SH-SY5Y (cell line): ENCODE measurements at regions not wholly inside any gene's neighbourhood (a gene's known extent, or its start where the extent isn't known, plus 50 kb on each side); places are given as distances from the start of the nearest gene placed in this dataset.

Experiments
- GATA2 ChIP-seq: IDR thresholded peaks from 2 replicates; pipeline ENCODE4 v1.6.1; 2011; ENCODE audit warnings: mild to moderate bottlenecking, low read depth, low read length
- GATA3 ChIP-seq: IDR thresholded peaks from 2 replicates; pipeline ENCODE4 v1.6.1; 2011; ENCODE audit warnings: low read depth, mild to moderate bottlenecking, low read length, moderate library complexity

GRCh38 chr14:55881577-55882241 is 236.5 kb upstream of the PELI2 start:
- TF ChIP-seq GATA2: no peak
- TF ChIP-seq GATA3: no peak
